ENCODE measurements at regions not wholly inside any gene's neighbourhood (a gene's known extent, or its start where the extent isn't known, plus 50 kb on each side); places are given as distances from the start of the nearest gene placed in this dataset.

- TF ChIP-seq, protein P1, sequence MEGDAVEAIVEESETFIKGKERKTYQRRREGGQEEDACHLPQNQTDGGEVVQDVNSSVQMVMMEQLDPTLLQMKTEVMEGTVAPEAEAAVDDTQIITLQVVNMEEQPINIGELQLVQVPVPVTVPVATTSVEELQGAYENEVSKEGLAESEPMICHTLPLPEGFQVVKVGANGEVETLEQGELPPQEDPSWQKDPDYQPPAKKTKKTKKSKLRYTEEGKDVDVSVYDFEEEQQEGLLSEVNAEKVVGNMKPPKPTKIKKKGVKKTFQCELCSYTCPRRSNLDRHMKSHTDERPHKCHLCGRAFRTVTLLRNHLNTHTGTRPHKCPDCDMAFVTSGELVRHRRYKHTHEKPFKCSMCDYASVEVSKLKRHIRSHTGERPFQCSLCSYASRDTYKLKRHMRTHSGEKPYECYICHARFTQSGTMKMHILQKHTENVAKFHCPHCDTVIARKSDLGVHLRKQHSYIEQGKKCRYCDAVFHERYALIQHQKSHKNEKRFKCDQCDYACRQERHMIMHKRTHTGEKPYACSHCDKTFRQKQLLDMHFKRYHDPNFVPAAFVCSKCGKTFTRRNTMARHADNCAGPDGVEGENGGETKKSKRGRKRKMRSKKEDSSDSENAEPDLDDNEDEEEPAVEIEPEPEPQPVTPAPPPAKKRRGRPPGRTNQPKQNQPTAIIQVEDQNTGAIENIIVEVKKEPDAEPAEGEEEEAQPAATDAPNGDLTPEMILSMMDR (IDR thresholded peaks at IDR 0.05): no peak
- TF ChIP-seq POLR2AphosphoS5 (IDR thresholded peaks at IDR 0.05; ENCODE audit: low read depth, low read length) (no peak), SIN3A (IDR thresholded peaks at IDR 0.05; ENCODE audit: borderline replicate concordance, insufficient read depth, low read depth, low read length) (no peak)
Observed at GRCh38 chr5:23072179-23072578, 219.0 kb upstream of the CDH12 start.
